HUES48 (cell line): ENCODE measurements at regions not wholly inside any gene's neighbourhood (a gene's known extent, or its start where the extent isn't known, plus 50 kb on each side); places are given as distances from the start of the nearest gene placed in this dataset.

Experiments
- H3K27ac ChIP-seq: one replicate; pipeline ENCODE4 v1.7.0; 2013; ENCODE audit warnings: low read depth, low read length, inconsistent platforms
- H3K27me3 ChIP-seq: 2 replicates; pipeline ENCODE4 v1.6.1; 2013; ENCODE audit warnings: mild to moderate bottlenecking, low read length; ENCODE audit not compliant: control insufficient read depth, insufficient read depth
- H3K36me3 ChIP-seq: 2 replicates; pipeline ENCODE4 v1.6.1; 2013; ENCODE audit warnings: low read length; ENCODE audit not compliant: control insufficient read depth, insufficient read depth
- H3K4me1 ChIP-seq: 2 replicates; pipeline ENCODE4 v1.6.1; 2013; ENCODE audit warnings: mild to moderate bottlenecking, low read length; ENCODE audit not compliant: control insufficient read depth, insufficient read depth
- H3K4me3 ChIP-seq: 2 replicates; pipeline ENCODE4 v1.5.1; 2013; ENCODE audit warnings: mild to moderate bottlenecking, low read depth, low read length
- H3K9ac ChIP-seq: 2 replicates; pipeline ENCODE4 v1.6.1; 2013; ENCODE audit warnings: mild to moderate bottlenecking, low read depth, low read length, moderate library complexity
- H3K9me3 ChIP-seq: 2 replicates; pipeline ENCODE4 v1.6.1; 2013; ENCODE audit warnings: low read length; ENCODE audit not compliant: control insufficient read depth, insufficient read depth

DNA sequence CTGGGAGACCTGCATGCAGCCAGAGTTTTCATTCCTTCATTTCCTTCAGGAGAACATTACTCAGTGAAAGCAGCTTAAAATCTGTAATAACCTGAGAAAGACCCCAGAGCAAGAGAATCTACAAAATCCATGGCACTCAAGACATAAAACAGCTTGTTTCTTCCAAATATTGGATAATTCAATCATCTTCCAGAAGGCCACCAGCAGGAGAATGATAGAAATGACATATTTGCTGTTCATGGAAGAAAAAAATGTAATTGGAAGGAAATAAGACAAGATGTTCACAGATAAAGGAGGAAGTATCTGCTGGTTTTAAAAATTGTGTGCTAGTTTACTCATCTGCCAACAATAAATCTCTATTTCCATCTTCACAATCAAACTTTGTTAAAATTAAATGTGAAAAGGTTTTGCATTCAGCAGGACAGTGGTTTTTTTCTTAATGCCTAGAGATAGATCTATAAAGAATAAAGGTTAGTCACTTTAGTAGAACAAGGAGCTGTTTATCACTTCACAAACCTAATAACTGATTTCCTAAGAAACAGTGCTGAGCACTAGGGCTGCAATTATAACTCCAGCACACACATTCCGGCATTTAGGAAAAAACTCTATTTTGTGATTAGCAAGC is 530.8 kb downstream of the NSUN3 start:
- H3K4me3 ChIP-seq = no peak overlapping the region
- H3K4me1 ChIP-seq = 0 out of 2 replicates have a peak, but pooled peaks cover 3% of the 10 kb centered on the region
- H3K36me3 ChIP-seq = no peaks in the 10 kb centered on the region
- no peak overlapping the region for H3K9ac ChIP-seq
- H3K27me3 ChIP-seq = no peaks in the 10 kb centered on the region
- H3K27ac ChIP-seq = no peak overlapping the region
- H3K9me3 ChIP-seq = no peaks in the 10 kb centered on the region

DNA sequence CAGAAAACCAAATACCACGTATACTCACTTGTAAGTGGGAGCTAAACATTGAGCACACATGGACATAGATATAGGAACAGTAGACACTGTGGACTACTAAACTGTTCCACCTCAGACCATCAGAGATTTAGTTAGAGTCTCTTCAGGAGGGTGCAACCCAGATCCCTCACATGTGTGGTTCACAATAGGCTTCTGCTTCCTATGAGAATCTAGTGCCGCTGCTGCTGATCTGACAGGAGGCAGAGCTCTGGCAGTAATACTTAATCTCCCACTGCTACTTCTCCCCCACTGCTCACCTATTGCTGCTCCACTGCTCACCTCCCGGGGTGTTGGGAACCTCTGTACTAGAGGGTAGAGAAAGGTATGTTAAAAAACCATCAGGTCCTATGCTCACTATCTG is 533.3 kb downstream of the NSUN3 start:
- Histone ChIP-seq H3K9ac (no peak overlapping the region), H3K36me3 (no peaks in the 10 kb centered on the region), H3K4me1 (peaks cover 9% of the 10 kb centered on the region; the same call in 1 of the 2 replicates), H3K27ac (no peak overlapping the region), H3K4me3 (no peak overlapping the region), H3K9me3 (no peaks in the 10 kb centered on the region), H3K27me3 (no peaks in the 10 kb centered on the region)

DNA sequence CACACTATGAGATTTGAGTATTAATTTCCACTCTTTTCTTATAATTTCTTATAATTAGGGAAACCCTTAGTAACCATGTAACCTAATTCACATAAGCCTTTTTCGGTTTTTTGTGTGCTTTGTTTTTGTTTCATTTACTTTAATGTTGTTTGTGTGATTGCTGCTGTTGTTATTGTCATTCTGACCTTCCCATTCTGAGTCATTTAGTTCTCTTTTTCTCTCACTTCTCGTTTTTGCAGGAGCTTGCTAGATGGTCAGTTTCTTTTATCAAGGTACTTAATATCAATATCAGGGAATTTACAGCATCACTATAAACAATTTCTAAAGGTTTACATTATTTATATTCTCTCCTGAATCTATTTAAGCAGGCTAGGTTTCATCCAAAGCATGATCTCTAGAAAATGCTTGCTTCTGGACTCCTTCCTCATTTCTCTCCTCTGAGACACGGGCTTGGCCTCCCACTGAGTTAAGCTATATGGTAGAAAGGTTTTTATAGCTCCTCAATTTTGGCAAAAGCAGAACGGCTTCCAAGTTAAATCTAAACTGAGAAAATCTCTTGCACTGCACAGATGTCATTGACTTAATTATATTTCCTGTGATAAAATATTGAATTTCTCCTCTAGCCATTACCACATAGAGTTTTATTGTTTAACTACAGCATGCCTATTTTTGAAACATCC is 534.2 kb downstream of the NSUN3 start:
- Histone ChIP-seq H3K27ac (no peak overlapping the region), H3K27me3 (no peaks in the 10 kb centered on the region), H3K4me3 (no peak overlapping the region), H3K9ac (no peak overlapping the region), H3K4me1 (peaks cover 9% of the 10 kb centered on the region; the same call in 1 of the 2 replicates), H3K9me3 (no peaks in the 10 kb centered on the region), H3K36me3 (no peaks in the 10 kb centered on the region)

DNA sequence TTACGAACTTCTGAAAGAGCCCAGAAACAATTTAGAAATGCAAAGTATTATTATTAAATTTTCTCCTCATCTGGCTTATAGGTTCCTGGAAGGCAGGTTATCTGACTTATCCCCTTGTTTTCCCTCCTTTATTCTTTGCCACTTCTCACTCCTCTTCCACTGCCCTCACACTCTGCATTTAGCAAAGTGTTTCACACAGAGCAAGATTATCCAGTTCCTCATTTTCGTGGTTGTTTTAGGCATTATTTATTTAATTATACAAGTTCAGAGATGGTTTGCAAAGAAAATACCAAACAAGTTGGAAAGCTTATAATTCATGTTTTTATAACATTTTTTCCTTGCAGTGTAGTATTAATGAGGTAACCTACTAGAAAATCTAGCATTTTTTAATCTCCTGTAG is 544.9 kb downstream of the NSUN3 start:
- H3K9me3 ChIP-seq = no peaks in the 10 kb centered on the region
- H3K27me3 ChIP-seq = no peaks in the 10 kb centered on the region
- no peak overlapping the region for H3K9ac ChIP-seq
- no peak overlapping the region for H3K27ac ChIP-seq
- no peaks in the 10 kb centered on the region for H3K4me1 ChIP-seq
- H3K4me3 ChIP-seq = no peak overlapping the region
- no peaks in the 10 kb centered on the region for H3K36me3 ChIP-seq

DNA sequence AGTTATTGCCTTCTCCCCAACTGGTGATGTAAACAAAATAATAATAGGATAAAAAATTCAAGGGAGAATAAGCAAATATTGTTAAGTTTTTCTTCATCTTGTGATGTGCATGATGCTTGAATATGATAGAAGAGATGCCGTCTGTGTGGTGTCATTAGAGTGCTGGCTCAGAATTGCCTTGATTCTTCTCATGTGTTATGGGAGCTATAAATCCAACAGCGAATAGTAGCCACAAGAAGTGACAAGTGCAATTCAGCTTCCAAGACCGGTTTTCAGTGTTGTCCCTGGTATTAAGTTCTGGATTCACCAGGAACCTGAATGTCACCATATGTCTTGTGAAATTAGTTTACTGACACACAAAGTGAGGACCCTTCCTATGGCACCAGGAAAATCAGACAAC is 547.0 kb downstream of the NSUN3 start:
- no peaks in the 10 kb centered on the region for H3K27me3 ChIP-seq
- H3K9me3 ChIP-seq = no peaks in the 10 kb centered on the region
- no peak overlapping the region for H3K4me3 ChIP-seq
- peaks cover 8% of the 10 kb centered on the region; the same call in 1 of the 2 replicates for H3K4me1 ChIP-seq
- H3K27ac ChIP-seq = no peak overlapping the region
- no peak overlapping the region for H3K9ac ChIP-seq
- no peaks in the 10 kb centered on the region for H3K36me3 ChIP-seq

DNA sequence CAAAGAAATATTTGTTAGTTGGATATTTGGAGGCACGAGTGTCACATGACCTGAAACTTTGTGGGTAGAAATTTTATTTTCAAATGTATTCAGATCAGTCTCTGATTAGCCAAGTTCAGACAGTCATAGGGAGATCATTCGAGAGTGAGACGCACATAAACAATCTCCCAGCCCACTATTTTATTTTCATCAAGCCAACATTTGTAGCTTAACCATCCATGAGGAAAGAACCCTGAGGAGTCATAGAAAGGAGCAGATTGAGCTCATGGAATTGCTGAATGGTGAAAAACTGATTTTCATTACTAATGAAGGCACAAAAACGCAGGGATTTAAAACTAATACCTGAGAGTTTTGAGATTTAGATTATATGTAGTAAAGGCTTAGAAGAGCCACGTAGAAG is 548.7 kb downstream of the NSUN3 start:
- Histone ChIP-seq H3K36me3 (no peaks in the 10 kb centered on the region), H3K4me1 (peaks cover 8% of the 10 kb centered on the region; the same call in 1 of the 2 replicates), H3K9ac (no peak overlapping the region), H3K27me3 (no peaks in the 10 kb centered on the region), H3K4me3 (no peak overlapping the region), H3K27ac (no peak overlapping the region), H3K9me3 (no peaks in the 10 kb centered on the region)

DNA sequence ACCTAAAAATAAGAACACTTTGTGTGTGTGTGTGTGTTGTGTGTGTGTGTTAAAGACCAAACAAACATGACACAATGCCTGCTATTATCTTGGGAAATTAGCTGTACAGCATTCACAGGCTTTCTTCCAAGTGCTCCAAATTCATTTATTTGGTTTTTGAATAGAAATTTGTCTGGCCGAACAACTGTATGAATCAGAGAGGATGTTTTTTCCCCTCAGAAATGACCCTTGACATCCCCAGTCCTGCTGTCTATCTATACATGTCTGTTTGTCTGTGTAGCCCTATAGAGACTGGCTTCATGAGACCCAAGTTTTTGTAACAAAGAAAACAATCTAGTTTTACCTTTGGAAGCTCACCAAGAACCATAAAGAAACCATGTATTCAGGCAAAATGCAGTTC is 549.8 kb downstream of the NSUN3 start:
- no peak overlapping the region for H3K27ac ChIP-seq
- peaks cover 8% of the 10 kb centered on the region; the same call in 1 of the 2 replicates for H3K4me1 ChIP-seq
- no peaks in the 10 kb centered on the region for H3K36me3 ChIP-seq
- no peaks in the 10 kb centered on the region for H3K9me3 ChIP-seq
- no peak overlapping the region for H3K4me3 ChIP-seq
- no peaks in the 10 kb centered on the region for H3K27me3 ChIP-seq
- H3K9ac ChIP-seq = no peak overlapping the region

DNA sequence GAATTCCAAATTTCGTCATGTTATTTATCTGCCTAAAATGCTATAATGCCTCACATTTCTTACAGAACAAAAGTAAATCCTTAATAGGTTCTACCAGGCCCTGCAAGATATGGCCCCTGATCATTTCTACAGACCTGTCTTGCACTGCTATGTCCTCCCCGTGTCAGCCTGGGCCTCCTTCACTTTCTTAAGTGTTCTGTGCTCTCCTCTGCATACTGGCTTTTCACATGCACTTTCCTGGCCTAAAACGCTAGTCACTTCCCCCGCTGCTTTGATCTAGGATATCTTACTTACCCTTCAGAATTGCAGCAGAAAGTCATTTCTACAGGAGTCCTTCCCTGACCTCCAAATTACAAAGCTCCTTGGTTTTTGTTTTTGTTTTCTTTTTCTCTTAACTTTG is 551.3 kb downstream of the NSUN3 start:
- no peaks in the 10 kb centered on the region for H3K27me3 ChIP-seq
- no peaks in the 10 kb centered on the region for H3K36me3 ChIP-seq
- H3K9me3 ChIP-seq = no peaks in the 10 kb centered on the region
- no peak overlapping the region for H3K4me3 ChIP-seq
- H3K4me1 ChIP-seq = peaks cover 8% of the 10 kb centered on the region; the same call in 1 of the 2 replicates
- H3K27ac ChIP-seq = no peak overlapping the region
- no peak overlapping the region for H3K9ac ChIP-seq

DNA sequence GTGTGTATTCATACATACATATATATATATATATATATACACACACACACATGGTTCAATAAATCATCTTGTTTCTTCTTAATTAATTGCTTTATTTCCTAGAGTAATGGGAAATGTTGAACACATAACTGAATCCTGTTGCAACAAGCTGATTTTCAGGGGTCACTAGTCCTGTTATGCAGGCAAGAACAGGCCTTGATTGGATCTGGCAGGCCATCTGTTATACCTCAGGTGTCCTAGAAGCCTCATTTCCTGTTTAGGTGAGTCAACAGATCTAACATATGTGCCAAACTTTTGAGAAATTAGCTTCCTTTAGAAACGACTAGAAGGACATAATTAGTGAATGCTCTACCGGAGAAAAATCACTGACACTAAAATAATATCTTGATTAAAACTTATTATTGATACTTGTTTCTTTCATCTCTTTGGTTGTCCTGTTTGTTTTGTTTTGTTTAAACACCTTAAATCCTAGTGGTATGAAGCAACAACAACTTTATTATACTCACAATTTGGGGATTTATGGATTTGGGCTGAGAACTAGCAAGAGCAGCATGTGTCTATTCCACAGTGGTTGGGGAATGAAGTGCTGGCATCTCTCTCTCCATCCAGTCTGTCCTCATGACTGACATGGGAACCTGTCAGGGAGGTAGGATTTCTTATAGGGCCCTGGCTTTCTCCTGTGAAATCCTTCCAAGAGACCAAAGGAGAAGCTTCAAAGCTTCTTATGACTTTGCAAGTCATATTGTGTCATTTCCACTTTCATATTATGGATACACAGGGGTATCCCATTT is 552.6 kb downstream of the NSUN3 start:
- no peaks in the 10 kb centered on the region for H3K9me3 ChIP-seq
- no peak overlapping the region for H3K4me3 ChIP-seq
- H3K27ac ChIP-seq = no peak overlapping the region
- no peaks in the 10 kb centered on the region for H3K36me3 ChIP-seq
- peaks cover 8% of the 10 kb centered on the region; the same call in 1 of the 2 replicates for H3K4me1 ChIP-seq
- H3K27me3 ChIP-seq = no peaks in the 10 kb centered on the region
- H3K9ac ChIP-seq = no peak overlapping the region

DNA sequence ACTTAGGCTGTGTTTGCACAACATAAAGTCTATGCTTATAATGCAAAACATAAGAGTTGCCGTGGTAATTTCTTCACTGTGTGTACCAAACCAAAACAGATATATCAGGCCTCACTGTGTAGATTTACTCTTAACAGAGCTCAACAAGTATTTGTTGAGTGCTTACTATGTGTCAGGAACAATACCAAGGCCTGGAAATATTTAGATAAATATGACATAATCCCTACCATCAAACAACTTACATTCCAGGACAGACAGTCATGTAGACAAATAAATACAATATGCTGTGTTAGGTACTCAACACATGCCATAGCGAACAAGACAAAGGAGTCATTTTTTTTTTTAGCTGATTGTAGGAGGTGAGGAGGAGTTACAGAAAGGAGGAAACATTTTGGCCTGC is 554.0 kb downstream of the NSUN3 start:
- Histone ChIP-seq H3K27ac (no peak overlapping the region), H3K4me3 (no peak overlapping the region), H3K9ac (no peak overlapping the region), H3K27me3 (no peaks in the 10 kb centered on the region), H3K4me1 (peaks cover 8% of the 10 kb centered on the region; the same call in 1 of the 2 replicates), H3K9me3 (no peaks in the 10 kb centered on the region), H3K36me3 (no peaks in the 10 kb centered on the region)

DNA sequence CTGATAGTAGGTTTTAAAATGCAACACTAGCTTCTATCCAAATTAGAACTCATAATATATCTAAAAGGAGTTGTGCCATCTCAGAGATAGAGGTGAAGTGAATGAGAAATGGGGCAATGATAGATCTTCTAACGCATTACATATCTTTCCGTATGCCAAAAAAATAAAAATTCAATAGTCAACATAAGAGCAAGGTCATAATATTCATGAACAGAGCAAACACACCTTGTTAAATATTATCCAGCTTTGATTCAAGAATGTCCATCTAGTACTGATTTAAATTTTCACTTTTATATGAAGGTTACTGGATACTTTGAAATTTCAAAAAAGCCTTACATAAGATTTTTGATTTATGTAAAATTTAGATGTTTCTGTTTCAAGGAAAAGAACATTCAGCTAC is 554.5 kb downstream of the NSUN3 start:
- H3K9me3 ChIP-seq = no peaks in the 10 kb centered on the region
- H3K9ac ChIP-seq = no peak overlapping the region
- H3K36me3 ChIP-seq = no peaks in the 10 kb centered on the region
- H3K4me3 ChIP-seq = no peak overlapping the region
- no peak overlapping the region for H3K27ac ChIP-seq
- H3K4me1 ChIP-seq = peaks cover 8% of the 10 kb centered on the region; the same call in 1 of the 2 replicates
- H3K27me3 ChIP-seq = no peaks in the 10 kb centered on the region
